DMS 273 (cell line): ENCODE measurements at regions not wholly inside any gene's neighbourhood (a gene's known extent, or its start where the extent isn't known, plus 50 kb on each side); places are given as distances from the start of the nearest gene placed in this dataset.

Experiments
- DNase-seq: peaks from one replicate; lab custom pipeline; 2025; ENCODE audit not compliant: unreplicated experiment; lab: John Stamatoyannopoulos, UW

DNA sequence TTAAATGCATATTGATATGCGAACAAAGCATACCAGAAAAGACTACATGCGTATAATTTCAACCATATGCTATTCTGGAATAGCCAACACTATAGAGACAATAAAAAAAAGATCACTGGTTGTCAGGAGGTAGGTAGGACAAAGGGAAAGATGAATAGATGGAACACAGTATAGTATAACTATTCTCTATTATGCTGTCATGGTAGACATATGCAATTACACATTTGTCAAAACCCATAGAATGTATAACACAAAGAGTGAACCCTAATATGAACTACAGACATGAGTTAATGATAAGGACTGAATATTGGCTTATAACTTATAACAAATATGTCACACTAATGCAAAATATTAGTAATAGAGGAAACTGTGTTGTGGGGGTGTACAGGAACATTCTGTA, 460.8 kb downstream of the TAF11L14 start:
- no peak for DNase-seq

DNA sequence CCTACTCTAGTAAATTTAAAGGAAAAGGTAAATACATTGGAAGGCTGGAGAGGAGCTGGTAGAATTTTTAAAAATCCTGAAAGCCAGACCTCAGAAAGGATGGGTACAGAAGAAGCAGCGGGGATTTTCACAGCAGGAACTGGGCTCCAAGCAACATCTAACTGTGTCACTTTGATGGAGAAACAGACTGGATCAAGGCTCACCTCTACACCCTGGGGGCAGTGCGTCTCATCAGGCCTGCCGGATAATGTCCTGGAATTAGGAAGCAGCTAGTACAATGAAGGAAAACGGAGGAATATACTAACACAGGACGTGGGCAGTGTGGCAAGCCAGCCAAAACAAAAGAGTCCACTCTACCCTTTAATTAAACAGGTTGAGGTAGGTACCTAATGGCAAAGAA, 463.6 kb downstream of the TAF11L14 start:
- DNase-seq: no peak

DNA sequence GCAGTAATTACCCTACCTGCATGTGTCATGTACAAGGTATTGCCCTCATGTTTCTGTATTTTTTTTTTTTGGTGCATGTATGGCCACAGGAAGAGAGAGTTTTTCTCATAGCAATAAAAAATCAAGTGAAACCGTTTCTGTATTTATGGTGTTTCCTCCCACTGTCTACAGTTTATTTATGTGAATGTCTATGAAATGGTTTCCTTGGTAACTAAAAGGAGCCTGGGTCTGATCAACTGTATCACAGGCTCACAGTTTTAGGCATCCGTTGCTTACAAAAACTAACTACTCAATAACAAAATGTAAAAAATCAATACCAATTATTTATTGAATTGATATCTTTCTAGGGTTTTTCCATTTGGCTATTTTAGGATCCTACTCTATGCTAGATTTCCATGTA, 464.4 kb downstream of the TAF11L14 start:
- no peak for DNase-seq

GRCh38 chr5:18099261-18099660, 465.0 kb downstream of the TAF11L14 start:
- DNase-seq: no peak

DNA sequence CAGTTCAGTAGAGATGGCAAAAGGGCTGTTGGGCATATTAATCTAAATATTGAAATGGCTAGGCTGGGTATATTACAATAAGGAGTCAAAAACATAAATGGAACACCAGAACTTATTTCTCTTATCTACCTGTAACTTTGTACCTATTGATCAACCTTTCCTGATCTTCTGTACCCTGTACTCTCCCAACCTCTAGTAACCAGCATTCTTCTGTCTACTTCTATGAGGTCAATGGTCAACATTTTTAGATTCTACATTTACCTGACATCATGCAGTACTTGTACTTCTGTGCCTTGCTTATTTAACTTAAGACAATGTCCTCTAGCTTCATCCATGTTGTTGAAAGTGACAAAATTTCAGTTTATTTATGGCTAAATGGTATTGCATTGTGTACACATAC, 467.3 kb downstream of the TAF11L14 start:
- DNase-seq: no peak

- DNase-seq: peak; percentile 8
These were observed 468.5 kb downstream of the TAF11L14 start for GRCh38 chr5:18102733-18103132.

GRCh38 chr5:18105449-18105848, 471.2 kb downstream of the TAF11L14 start:
- DNase-seq: no peak

GRCh38 chr5:18111906-18112465, 477.7 kb downstream of the TAF11L14 start:
- no peak for DNase-seq

DNA sequence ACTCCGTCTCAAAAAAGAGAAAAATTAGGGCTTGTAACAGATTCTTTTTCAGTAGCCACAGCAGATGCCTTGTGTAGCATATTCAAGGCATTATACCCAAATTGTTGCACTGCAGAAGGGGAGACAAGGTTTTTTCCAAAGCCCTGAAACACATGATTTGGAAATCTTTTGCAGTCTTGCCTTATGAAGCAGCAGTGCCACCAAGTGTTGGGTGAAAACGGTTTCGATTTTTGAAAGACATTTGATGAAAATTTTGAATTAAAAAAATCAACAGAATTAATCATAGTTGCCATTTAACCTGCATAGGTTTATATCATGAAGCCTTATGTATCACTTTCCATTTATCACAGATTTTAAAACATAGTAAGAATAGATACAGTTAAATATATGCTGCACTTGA, 479.5 kb downstream of the TAF11L14 start:
- peak; percentile 70 for DNase-seq

DNA sequence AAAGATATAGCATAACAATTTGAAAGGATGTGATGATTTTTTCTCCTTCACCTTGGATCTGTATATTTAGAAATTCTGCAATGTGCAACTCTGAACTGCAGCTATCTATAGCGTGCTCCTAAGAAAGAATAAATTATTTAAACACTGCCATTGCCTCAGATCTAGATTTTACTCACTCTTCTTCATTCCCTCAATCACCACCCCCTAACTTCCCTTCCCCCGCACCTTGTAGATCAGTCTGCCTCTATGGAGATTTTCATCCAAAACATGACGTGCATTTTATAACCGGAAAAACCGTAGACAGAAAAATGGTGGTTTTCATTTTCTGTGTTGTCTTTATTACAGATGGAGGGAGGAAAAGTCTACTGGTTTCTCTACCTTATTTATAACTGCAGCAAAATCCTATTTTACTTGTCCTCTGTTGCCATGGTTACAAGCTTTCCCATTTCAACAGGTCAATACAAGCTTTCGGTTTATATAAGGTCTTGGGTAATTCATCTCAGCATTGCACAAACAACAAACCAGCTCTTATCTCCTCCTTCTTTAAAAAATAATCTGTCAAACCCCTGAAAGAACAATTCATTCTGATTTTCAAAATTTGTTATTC, 480.0 kb downstream of the TAF11L14 start:
- peak; percentile 19 for DNase-seq

GRCh38 chr5:18117968-18118367, 483.7 kb downstream of the TAF11L14 start:
- no peak for DNase-seq

DNA sequence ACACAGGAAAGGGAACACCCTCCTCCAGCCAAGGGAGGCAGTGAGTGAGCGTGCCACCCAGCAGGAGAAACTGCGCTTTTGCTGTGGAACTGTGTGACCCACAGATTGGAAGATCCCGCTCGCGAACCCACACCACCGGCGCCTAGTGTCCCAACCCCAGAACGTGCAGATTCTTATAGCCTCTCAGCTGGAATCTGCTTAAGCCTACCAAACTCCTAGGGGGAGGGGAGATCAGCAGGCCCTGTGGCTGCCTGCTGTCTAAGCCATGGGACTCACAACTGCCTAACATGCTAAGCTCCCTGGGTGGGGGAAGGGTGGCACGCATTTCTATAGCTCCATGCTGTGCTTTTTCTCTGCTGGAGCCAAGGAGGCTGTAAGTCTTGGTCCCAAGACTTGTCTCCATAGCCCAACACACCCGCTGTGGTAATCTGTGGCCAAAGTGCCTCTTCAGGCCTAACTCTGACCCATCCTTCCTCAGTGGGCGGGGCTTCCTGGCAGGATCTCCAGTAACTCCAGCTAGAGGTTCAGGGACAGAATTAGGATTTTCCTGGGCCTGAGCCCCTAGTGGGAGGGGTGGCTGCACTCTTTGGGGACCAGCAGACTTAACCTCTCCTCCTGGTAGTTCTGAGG, 485.0 kb downstream of the TAF11L14 start:
- no peak for DNase-seq

DNA sequence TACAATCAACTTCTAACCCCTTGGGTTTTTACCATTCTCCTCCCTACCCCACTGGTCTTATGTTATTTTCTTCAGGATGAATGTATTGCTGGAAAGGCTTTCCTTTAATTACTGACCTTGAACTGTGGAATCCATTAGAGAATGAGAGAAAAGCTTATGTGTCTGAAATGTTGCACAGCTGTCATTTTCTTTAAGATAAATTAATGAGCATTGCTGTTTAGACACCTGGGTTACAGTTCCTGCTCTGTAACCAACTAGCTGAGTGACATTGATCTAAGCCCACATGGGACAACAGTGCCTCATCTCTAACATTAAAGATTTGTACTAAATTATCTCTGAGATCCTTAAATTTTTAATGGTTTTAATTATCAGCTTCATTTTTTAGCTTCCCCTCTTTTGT, 507.0 kb downstream of the TAF11L14 start:
- no peak for DNase-seq

GRCh38 chr5:18142831-18143230, 508.6 kb downstream of the TAF11L14 start:
- no peak for DNase-seq

GRCh38 chr5:18152671-18153070, 518.4 kb downstream of the TAF11L14 start:
- peak; percentile 33 for DNase-seq

GRCh38 chr5:18158166-18158565, 523.9 kb downstream of the TAF11L14 start:
- no peak for DNase-seq

- no peak for DNase-seq
These were observed 525.1 kb downstream of the TAF11L14 start for GRCh38 chr5:18159331-18159730.

DNA sequence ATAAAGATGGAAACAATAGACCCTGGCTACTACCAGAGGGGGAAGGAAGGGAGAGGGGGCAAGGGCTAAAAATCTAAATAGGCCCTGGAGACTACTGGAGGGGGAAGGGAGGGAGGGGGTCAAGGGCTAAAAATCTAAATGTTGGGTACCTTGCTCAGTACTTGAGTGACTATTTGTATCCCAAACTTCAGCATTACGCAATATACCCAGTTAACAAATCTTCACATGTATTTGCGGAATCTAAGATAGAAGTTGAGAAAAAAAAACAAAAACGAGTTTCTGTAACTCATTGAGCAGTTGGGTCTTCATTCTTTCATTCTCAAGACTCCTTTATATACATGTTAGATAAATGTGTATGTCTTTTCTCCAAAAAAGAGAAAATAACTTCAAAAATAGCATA, 537.4 kb downstream of the TAF11L14 start:
- no peak for DNase-seq

- no peak for DNase-seq
These were observed 545.3 kb downstream of the TAF11L14 start for GRCh38 chr5:18179579-18179978.

DNA sequence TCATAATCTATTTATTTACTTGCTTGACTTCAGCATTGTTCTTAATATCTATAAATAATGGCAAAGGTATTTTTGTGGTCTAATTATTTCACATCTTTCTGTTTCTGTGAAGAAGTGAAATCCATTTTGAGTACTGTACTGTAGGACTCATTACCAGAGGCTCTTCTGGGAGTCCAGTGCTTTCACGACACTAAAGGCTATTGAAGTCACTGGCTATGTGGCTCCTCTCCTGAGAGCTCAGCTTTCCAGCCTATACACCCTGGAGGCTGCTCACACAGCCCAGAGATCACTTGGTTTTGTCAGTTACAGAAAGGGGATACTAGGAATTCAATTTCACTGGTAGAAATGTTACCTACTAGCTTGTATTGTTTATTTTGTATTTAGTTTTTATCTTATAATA, 547.3 kb downstream of the TAF11L14 start:
- no peak for DNase-seq

DNA sequence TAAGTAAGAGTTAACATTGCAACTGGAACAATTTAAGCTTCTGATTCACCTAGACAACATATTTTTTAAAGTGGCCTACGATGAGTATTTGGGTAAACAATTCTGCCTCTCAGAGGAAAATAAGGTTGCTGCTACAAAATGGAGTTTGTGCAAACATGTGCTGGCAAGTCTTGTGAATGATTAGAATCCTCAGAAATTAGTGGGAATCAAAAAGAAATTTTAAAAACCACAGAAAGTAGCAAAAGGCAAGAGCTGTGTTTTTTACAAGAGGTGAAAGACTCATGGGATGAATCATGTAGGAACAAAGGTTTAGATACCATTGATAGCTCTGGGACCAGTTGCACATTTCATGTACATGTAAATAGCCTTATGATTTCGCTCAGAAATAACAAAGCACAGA, 561.6 kb downstream of the TAF11L14 start:
- DNase-seq: no peak

- DNase-seq: no peak
These were observed 563.5 kb downstream of the TAF11L14 start for GRCh38 chr5:18197734-18198133.

DNA sequence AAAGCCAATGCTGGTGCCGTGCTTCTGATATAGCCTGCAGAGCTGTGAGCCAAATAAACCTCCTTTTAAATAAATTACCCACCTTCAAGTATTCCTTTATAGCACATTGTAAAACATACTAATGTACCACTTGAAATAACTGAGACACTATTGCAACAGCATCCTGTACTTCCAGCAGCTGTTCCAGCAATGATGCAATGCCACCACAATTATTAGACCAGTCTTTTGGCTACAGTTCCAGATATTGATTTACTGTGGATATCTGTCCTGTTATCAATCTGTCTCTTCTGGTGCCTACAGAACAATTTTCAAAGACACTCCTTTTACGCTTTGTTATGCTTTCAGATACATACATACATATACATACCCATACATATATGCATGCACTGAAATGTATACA, 567.9 kb downstream of the TAF11L14 start:
- peak; percentile 20 for DNase-seq
